ENCODE measurements at regions not wholly inside any gene's neighbourhood (a gene's known extent, or its start where the extent isn't known, plus 50 kb on each side); places are given as distances from the start of the nearest gene placed in this dataset.

DNA sequence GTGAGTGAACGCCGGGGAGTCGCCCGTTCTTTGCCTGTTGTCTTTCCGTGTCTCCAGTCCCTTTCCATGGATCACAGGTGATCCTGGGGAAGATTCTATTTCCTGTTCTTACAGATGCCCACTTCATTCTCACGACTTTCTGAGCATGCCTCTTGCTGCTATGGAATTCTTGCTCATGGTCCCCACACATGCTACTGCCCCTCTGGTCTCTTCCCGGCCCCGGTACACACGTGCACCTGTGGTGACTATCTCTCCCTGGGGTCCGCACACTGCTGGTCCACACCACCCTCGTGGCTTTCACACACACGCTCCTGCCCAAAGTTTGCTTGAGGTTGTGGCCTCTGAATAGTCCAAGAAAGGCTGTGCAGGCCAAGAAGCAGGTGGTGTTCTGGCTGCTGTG lies 67.9 kb upstream of the ALKAL2 start:
- TF ChIP-seq, protein P1, sequence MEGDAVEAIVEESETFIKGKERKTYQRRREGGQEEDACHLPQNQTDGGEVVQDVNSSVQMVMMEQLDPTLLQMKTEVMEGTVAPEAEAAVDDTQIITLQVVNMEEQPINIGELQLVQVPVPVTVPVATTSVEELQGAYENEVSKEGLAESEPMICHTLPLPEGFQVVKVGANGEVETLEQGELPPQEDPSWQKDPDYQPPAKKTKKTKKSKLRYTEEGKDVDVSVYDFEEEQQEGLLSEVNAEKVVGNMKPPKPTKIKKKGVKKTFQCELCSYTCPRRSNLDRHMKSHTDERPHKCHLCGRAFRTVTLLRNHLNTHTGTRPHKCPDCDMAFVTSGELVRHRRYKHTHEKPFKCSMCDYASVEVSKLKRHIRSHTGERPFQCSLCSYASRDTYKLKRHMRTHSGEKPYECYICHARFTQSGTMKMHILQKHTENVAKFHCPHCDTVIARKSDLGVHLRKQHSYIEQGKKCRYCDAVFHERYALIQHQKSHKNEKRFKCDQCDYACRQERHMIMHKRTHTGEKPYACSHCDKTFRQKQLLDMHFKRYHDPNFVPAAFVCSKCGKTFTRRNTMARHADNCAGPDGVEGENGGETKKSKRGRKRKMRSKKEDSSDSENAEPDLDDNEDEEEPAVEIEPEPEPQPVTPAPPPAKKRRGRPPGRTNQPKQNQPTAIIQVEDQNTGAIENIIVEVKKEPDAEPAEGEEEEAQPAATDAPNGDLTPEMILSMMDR (IDR thresholded peaks at IDR 0.05), result no peak
- TF ChIP-seq POLR2A (IDR thresholded peaks at IDR 0.05), result no peak

Measured in body of pancreas (tissue), 4 donors.